ENCODE measurements at regions not wholly inside any gene's neighbourhood (a gene's known extent, or its start where the extent isn't known, plus 50 kb on each side); places are given as distances from the start of the nearest gene placed in this dataset.

GRCh38 chrX:768596-768995 is 138.0 kb downstream of the SHOX start:
- DNase-seq (ENCODE audit: extremely low read depth in 1 of 4, low spot score in 3 of 4) (no peak), FAIRE-seq (no peak), ATAC-seq (no peak)
- no TSS peak for BruUV-seq (replicated peaks)
- no peaks in the 10 kb centered on the region for H4K20me1 ChIP-seq (replicated peaks; ENCODE audit: control insufficient read depth, insufficient read depth, low read length)
- no peak overlapping the region for H3K9ac ChIP-seq (ENCODE audit: insufficient read depth in 1 of 2, low read depth in 2 of 2, low read length in 2 of 2)
- H3K27me3 ChIP-seq (ENCODE audit: control insufficient read depth in 2 of 2, insufficient read depth in 2 of 2, low read length in 2 of 2), result no peaks in the 10 kb centered on the region
- no peaks in the 10 kb centered on the region for H3K4me1 ChIP-seq (replicated peaks in 1 of 2; ENCODE audit: control insufficient read depth in 2 of 2, insufficient read depth in 2 of 2, low read length in 2 of 2)
- H3K27ac ChIP-seq (ENCODE audit: extremely low read depth, low read depth, low read length), result no peak overlapping the region
- no peak overlapping the region for H3K4me3 ChIP-seq
- H2AFZ ChIP-seq (ENCODE audit: low read depth, low read length), result no peak overlapping the region
- H3K9me1 ChIP-seq (ENCODE audit: control insufficient read depth, insufficient read depth, low read length), result no peaks in the 10 kb centered on the region
- under 1% methylated on average over 7 of the region's 7 CpGs for WGBS (ENCODE audit: insufficient coverage, low coverage, missing lambda C conversion rate)
- no peaks in the 10 kb centered on the region for H3K79me2 ChIP-seq (ENCODE audit: control insufficient read depth, insufficient read depth, low read length)
- ChIA-PET POLR2A (no interaction called here), CTCF (ENCODE audit: low intra/inter-chr PET ratio) (no interaction called here)
- no peaks in the 10 kb centered on the region for H3K36me3 ChIP-seq (ENCODE audit: control insufficient read depth, insufficient read depth, low read length)
- H3K9me3 ChIP-seq (replicated peaks; ENCODE audit: control insufficient read depth, insufficient read depth, low read depth, low read length), result no peaks in the 10 kb centered on the region
- intact Hi-C loops (cut with micrococcal nuclease), result no loop called here
- H3K4me2 ChIP-seq (ENCODE audit: insufficient read depth, low read length), result no peak overlapping the region
- in situ Hi-C loops (cut with MboI), result no loop called here
- TF ChIP-seq TAF7 (tag; IDR thresholded peaks at IDR 0.05) (no peak), WHSC1 (IDR thresholded peaks at IDR 0.05; ENCODE audit: low read length) (no peak), ZNF512 (tag; IDR thresholded peaks at IDR 0.05) (no peak), MEIS2 (IDR thresholded peaks at IDR 0.05; ENCODE audit: partially characterized antibody) (no peak), MAX (CRISPR knock-in tag; IDR thresholded peaks at IDR 0.05) (no peak), HNRNPLL (IDR thresholded peaks at IDR 0.05; ENCODE audit: low read depth, low read length, poor library complexity, severe bottlenecking) (no peak), KAT2B (IDR thresholded peaks at IDR 0.05; ENCODE audit: low read depth, low read length) (no peak), BCLAF1 (IDR thresholded peaks at IDR 0.05; ENCODE audit: borderline replicate concordance in 1 of 2, control insufficient read depth in 1 of 2, low read depth in 2 of 2, low read length in 1 of 2) (no peak), MCM2 (IDR thresholded peaks at IDR 0.05; ENCODE audit: low read depth) (no peak), ZBTB1 (CRISPR knock-in tag; IDR thresholded peaks at IDR 0.05; ENCODE audit: borderline replicate concordance, low read depth) (no peak), ZNF444 (CRISPR knock-in tag; IDR thresholded peaks at IDR 0.05) (no peak), FOXM1 (IDR thresholded peaks at IDR 0.05; ENCODE audit: low read depth) (no peak), FOXM1 (CRISPR knock-in tag; IDR thresholded peaks at IDR 0.05; ENCODE audit: low read depth) (no peak), RCOR1 (IDR thresholded peaks at IDR 0.05; ENCODE audit: borderline replicate concordance in 1 of 2, low read depth in 2 of 2, low read length in 2 of 2) (no peak), HCFC1 (IDR thresholded peaks at IDR 0.05; ENCODE audit: low read depth, low read length) (no peak), KDM2B (CRISPR knock-in tag; IDR thresholded peaks at IDR 0.05) (no peak), NR4A1 (CRISPR knock-in tag; IDR thresholded peaks at IDR 0.05) (no peak), NR4A1 (tag; IDR thresholded peaks at IDR 0.05) (no peak)
- TF ChIP-seq, protein P1, sequence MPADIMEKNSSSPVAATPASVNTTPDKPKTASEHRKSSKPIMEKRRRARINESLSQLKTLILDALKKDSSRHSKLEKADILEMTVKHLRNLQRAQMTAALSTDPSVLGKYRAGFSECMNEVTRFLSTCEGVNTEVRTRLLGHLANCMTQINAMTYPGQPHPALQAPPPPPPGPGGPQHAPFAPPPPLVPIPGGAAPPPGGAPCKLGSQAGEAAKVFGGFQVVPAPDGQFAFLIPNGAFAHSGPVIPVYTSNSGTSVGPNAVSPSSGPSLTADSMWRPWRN (IDR thresholded peaks at IDR 0.05; ENCODE audit: low read depth), result no peak
- TF ChIP-seq, protein P2, sequence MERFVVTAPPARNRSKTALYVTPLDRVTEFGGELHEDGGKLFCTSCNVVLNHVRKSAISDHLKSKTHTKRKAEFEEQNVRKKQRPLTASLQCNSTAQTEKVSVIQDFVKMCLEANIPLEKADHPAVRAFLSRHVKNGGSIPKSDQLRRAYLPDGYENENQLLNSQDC (CRISPR knock-in tag; IDR thresholded peaks at IDR 0.05), result no peak
